ENCODE measurements at regions not wholly inside any gene's neighbourhood (a gene's known extent, or its start where the extent isn't known, plus 50 kb on each side); places are given as distances from the start of the nearest gene placed in this dataset.

GRCh38 chr14:101033006-101033405, 129.5 kb upstream of the RTL1 start:
- FAIRE-seq, result no peak

GRCh38 chr14:101033446-101034165, 130.1 kb upstream of the RTL1 start:
- no peak for FAIRE-seq

More at GRCh38 chr14:101033006-101033405, 129.5 kb upstream of the RTL1 start:
- DNase-seq (ENCODE audit: insufficient read length, low spot score), result no peak
- TF ChIP-seq CTCF (IDR thresholded peaks at IDR 0.05; ENCODE audit: insufficient read depth, missing control alignments), result no peak

GRCh38 chr14:101034986-101035385, 131.5 kb upstream of the RTL1 start:
- FAIRE-seq (no peak), DNase-seq (ENCODE audit: insufficient read length, low spot score) (no peak)
- no peak for TF ChIP-seq CTCF (IDR thresholded peaks at IDR 0.05; ENCODE audit: insufficient read depth, missing control alignments)

More at GRCh38 chr14:101033446-101034165, 130.1 kb upstream of the RTL1 start:
- DNase-seq (ENCODE audit: insufficient read length, low spot score), result no peak
- TF ChIP-seq CTCF (IDR thresholded peaks at IDR 0.05; ENCODE audit: insufficient read depth, missing control alignments), result no peak

- no peak for DNase-seq (ENCODE audit: insufficient read length, low spot score)
- no peak for TF ChIP-seq CTCF (IDR thresholded peaks at IDR 0.05; ENCODE audit: insufficient read depth, missing control alignments)
- no peak for FAIRE-seq
These were observed 132.1 kb upstream of the RTL1 start for GRCh38 chr14:101035466-101036225.

GRCh38 chr14:101037021-101037817, 133.7 kb upstream of the RTL1 start:
- no peak for TF ChIP-seq CTCF (IDR thresholded peaks at IDR 0.05; ENCODE audit: insufficient read depth, missing control alignments)
- FAIRE-seq, result no peak
- DNase-seq (ENCODE audit: insufficient read length, low spot score), result no peak

- FAIRE-seq (no peak), DNase-seq (ENCODE audit: insufficient read length, low spot score) (no peak)
- TF ChIP-seq CTCF (IDR thresholded peaks at IDR 0.05; ENCODE audit: insufficient read depth, missing control alignments), result no peak
These were observed 135.7 kb upstream of the RTL1 start for GRCh38 chr14:101039031-101039754.
